ENCODE measurements at regions not wholly inside any gene's neighbourhood (a gene's known extent, or its start where the extent isn't known, plus 50 kb on each side); places are given as distances from the start of the nearest gene placed in this dataset.

DNA sequence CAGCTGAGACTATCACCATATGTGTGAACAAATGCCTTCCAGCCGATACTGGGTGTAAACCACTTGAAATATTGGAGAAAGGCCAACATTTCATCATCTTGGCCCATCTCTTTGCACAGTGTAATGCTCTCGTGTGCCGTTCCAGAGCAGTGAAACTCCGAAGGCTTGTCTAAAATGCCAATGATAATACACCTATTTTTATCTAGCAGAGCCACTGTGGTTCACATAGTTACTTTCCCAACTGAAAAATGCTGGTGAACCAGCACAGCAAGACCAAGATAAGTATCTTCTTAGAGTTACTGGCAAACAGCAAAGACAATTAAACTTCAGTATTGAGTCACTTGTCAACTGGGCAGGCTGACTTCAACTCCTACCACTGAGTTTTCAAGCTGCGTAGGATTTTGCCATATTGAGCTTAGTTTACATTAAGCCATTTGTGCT, 379.9 kb upstream of the ACTBL2 start:
- DNase-seq, result no peak

DNA sequence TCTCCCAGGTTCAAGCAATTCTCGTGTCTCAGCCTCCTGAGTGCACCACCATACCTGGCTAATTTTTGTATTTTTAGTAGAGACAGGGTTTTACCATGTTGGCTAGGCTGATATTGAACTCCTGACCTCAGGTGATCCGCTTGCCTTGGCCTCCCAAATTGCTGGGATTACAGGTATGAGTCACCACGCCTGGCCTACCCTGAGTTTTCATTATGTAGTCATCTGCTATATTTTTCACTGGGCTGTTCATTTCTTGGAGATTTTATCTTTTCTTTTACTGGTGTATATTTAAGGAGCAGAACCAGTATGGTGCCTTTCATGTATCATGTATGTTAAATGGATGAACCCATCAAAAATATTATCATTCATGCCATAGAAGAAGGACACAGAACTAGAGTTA, 377.0 kb upstream of the ACTBL2 start:
- DNase-seq, result no peak

DNA sequence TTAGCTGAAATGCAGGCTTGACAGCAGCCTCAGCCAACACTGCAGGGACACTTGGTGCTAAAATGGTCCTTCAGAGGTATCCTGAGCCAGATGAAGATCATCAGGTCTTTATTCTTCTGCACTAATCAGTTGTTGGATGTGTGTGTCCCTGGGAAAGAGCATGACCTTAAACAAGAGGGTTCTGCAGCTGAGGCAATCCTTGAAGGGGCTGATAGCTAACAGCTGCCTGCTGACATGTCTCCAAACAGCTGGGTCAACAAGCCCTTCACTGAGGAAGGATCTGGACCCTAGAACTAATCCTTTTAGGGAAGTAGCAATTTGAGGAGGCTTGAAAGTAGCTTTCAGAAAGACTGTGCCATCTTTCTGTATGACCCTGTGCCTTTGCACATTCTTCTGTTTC, 376.3 kb upstream of the ACTBL2 start:
- DNase-seq, result no peak

DNA sequence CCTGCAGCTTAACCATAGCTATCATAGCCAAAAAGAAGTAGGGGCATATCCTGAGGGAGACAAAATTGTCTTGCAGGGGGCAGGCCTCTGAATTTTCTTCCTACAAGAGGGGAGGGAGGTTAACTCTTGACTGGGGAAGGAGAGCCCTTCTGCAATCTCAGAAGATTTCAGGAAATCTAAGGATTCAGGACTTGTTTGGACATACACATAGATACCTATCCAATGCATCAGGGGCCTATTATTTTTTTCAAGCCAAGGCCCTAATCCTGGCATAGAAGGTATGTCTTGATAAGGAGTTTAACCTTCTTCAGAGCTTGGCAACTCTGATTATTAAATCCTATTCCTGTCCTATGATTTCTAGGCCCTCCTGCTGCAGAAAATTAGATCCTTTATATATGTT, 375.1 kb upstream of the ACTBL2 start:
- no peak for DNase-seq

DNA sequence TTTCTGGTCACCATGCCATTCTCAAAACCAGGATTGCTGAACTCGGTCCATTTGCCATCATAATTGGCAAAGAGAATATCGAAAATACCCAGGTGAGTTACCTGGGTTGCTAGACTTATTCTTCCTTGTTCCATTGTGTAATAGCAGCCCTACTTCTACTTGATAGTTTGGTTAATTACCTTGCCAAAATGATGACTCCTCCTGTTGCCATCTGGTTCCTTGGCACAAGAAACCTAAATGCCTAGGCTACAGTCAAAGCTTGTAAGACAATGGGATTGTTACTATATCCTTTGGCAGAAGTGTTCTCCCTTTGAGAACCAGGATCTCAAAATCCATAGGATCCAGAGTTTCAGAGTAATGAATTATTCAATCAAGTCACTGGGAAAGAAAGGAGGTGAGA, 373.2 kb upstream of the ACTBL2 start:
- DNase-seq, result no peak

DNA sequence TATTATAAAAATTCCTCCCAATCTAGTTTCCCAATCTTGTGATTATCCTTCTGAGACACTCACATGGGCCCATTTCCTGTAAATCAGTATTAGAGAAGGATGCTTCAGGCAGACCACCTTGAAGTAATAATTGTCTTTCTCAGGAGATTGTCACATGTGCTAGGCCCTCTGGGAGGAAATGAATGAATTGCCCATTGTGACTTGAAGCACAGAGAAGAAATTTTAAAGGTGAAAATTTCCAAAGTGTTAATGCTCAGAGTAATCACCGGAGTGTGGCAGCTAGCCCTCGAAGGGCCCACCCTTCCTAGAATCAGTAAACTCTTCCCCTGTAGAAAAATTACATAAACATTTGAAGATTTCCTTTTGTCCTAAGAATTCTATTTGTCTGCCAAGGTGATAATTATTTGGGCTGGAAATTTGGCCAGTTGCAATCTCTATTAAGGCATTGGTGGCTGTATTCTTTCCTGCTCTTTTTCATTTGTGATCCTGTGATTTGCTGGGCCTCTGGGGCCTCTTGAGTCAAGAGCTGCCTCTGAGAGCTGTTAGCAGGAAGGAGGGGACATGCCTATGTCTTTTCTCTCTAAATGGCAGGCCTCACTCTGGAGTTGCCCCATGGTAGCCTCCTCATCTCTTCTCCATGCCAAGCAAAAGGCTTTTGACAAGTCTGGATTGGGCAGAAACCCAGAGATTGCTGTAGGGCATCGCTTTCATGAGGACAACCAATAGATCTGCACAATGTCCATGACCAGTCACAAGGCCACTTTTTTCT, 371.5 kb upstream of the ACTBL2 start:
- DNase-seq, result no peak

DNA sequence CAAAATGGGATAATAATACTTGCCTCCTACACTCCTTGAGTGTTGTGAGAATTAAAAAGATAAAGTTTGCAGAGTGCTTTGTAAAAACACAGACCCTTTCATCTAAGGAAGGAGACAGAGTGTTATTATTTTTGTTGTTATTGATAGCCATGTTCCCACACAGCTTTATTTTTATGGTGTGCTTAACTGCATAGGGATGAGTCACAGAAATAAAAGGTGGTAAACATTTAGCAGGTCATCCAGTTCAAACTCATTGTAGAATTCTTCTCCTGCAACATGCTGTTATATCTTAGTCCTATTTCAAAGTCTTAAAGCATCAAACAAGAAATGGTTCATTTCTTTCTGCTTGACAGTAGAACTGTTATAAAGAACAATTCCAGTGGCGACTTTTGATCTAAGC, 367.5 kb upstream of the ACTBL2 start:
- no peak for DNase-seq

DNA sequence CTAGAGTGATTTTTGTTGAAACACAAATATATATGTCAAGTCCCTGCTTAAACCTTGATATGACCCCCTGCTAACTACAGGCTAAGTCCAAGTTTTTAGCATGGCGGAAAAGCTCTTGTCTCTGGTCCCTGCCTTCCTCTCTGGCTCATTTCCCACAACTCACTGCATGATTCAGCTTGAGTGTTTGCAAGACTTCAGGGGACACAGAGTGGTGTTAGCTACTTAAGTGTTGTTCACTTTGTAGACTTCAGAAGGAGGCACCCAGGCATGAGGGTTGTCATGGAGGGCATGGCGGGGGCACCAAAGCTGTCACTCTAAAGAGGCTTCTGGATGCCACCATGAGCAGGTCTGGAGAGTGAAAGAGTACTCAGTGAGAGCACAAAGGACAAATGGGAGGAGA, 362.4 kb upstream of the ACTBL2 start:
- no peak for DNase-seq

DNA sequence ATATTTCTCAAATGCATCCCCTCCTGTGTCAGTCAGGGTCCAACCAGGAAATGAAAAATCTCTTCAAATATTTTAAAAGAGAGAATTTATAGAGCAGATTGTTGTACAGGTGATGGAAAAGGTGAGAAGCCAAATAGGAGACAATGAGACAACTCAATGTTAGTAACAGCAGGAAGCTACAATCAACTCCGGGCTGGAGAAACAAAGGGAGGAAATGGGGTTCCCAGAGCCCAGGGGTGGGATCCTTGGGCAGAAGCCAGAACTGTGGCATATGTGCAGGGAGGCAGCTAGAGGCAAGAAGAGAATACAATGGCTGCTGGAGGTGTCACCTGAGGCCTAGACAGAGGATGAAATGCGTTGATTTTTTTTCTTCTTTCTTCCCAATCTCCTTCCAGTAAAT, 361.8 kb upstream of the ACTBL2 start:
- no peak for DNase-seq

DNA sequence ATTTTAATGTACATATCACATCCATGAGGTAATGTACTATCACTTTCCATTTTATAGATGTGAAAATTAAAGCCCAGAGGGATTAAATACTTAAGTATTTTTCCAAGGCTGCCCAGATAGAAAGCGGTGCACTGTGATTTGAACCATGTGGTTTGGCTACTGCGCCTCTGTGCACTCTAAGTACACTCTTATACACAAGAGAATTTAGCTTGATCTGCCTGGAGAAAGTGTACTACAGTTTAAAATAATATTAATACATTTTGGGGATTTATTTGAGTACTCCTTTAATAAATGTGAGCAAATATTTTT, 360.4 kb upstream of the ACTBL2 start:
- no peak for DNase-seq

DNA sequence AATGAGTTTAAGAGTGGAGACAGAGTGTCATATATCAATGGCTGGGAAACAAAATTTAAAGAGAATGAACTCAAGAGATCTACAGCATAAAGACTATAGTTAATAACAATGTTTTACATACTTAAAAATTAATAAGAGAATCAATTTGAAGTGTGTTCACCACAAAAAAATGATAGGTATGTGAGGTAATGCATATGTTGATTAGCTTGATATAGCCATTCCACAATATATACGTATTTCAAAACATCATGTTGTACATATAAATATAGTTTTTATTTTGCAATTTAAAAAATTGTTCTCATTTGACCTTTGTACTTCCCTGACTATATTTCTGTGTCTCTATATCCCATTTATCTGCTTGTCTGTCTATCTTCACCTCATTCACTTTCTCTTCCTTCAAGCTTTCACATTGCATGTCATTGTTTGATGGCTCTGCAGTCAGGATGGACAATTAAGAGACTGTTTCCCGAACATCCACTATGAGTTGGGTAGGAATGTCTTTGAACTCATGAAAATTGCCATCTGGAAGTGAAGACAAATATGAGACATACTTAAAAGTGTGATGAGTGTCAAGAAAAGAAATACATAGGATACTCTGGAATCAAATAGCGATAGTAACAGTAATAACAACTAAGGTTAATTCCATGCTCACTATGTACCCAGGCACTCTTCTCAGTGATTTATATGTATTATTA, 359.9 kb upstream of the ACTBL2 start:
- DNase-seq, result no peak

DNA sequence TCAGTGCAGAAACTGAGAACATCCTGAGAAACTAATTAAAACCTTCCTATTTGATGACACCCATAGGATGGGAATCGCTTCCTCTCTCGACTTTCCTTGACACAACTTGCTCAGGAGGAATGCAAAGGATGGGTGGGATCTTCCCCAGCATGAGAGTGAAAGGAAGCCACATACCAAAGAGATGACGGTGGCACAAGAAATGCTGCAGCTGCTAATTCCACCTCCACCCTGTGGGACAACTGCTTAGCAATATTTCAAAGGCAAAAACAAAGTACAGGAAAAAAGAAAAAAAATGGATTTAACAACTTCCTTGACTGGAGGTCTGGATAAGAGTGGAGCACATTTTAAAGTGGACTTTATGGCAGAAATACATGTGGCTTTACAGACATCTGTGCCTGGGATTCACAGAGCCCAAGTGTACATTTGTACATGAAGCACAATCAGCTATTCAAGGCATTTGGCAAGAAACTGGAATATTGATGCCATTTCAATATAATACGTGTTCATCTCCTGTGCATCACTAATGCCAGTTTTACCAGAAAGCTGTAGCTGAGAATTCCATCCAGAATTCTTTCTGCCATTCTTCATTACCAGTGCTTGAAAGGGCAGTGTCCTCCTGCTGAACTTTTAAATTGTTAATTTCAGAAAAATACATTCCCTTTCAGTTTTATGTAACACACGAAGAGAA, 359.2 kb upstream of the ACTBL2 start:
- DNase-seq, result no peak

DNA sequence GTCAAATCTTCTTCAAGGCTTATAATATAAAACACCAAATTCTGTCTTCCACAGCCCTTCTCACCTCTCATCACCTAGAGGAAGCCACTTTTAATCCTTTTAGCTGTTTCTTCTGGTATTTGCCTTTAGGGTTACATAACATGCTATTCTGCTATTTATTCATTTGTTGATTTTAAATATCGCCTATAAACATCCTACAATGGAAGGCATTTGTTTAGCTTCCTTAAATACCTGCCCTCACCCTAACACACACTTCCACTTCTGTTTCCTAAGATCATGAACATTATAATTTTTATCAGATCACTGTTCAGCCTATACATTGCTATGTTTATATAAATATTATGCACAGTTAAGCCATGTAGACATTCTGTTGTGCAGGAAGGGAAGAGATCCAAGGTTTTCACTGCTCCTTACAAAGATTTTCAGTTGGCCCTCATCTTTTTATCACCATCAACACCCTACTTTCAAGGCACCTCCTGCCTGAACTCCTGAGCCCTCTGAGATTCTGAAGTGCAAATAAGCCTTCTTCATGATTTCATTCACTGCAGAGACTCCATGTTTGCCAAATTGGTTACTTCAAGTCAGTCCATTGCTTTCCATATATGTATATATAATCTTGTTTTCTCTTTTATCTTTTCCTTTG, 356.9 kb upstream of the ACTBL2 start:
- no peak for DNase-seq

DNA sequence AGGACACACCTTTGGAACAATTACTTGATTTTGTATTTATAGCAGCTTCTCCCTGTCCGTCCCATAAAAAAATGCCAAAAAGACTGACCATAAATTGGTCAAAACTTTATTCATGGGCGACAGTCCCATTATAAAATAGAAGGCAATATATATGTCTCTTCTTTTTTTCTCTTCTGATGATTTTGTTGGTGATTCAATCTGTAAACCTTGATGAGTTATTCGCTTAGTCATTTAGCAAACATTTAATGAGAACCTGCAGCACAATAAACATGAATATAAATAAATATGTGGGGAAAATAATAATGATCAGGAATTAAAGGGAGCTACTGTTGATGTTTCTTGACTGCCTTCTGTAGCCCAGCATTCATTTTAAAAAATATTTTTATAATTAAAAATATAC, 356.4 kb upstream of the ACTBL2 start:
- no peak for DNase-seq

DNA sequence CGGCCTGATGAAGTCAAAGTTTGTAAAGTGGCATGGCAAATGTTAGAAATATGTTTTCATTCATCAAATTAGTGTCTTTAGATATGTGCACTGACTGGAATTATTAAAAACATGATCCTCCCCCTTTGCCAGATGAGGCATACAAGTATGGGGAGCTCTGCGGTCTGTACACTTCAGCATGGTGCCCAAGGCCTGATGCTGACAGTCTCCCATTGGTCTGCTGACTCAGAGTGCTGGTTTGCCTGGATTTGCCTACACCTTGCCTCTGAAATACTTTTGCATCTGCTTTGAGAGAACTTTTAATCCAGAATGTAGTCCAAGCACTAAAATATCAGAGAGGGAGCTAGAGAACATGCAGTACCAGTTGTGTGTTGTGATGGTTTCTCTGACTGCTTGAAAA, 354.3 kb upstream of the ACTBL2 start:
- no peak for DNase-seq

DNA sequence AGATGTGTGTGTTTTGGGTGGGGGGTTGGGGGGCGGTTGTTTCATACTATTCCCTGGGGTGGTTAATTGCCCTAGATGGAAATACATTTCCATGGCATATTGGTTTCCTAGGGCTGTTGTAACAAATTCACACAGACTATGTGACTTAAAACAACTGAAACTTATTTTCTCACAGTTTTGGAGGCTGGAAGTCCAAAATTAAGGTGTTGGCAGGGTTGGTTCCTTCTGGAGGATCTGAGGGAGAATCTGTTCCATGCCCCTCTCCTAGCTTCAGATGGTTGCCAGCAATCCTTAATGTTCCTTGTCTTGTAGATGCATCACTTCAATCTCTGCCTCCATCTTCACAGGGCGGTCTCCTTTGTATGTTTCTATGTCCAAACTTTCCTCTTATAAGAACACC, 353.7 kb upstream of the ACTBL2 start:
- DNase-seq, result no peak

DNA sequence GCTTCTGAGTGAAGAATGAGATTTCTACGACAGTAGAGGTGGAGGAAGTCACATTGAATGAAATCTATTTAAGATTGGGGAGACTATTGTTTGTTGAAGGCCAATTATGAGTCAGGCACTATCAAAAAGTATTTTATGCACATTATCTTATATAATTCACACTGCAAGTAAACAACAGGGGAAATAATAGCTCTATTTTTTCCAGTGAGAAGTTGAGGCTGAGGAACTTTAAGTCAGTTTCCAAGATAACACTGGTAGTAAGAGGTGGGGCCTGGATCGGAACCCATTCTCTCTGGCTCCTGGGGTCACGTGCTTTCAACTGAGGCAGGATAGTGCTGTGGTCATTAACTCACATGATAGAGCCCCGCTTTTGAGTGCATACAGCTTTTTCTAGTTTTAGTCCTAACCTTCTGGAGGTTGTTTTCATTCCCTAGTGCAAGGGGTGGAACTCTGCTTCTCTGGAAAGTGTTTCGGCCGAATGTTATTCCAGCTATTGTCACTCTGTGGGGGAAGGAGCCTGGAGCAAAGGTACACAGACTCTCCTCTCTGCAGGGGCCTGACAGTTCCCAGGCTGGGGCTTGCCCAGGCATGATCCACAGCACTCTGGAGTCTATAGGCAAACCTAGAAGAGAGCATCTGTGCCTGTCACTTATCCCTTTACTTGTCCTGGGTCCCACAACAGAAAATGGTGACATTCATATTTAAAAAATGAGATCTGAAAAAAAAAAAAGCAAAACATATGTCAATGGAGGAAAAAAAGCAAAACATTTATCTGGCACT, 352.4 kb upstream of the ACTBL2 start:
- no peak for DNase-seq

DNA sequence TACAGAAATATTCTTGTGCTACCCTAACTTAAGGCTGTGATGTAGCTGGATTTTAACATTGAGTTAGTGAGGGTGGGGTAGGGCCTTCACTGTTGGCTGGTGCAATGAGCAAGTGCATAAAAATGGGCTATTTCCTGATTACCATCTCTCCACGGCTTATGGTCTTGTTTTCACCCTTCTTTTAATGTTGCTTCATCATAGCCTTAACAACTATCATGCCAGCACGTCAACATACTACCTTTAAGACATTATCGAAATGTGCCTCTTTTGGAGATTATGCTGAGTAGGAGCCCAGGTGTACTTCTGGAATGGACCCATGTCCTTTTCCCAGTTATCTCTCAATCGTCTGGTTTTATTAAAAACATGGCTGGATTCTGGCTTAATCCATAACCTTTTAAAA, 350.9 kb upstream of the ACTBL2 start:
- DNase-seq, result no peak

DNA sequence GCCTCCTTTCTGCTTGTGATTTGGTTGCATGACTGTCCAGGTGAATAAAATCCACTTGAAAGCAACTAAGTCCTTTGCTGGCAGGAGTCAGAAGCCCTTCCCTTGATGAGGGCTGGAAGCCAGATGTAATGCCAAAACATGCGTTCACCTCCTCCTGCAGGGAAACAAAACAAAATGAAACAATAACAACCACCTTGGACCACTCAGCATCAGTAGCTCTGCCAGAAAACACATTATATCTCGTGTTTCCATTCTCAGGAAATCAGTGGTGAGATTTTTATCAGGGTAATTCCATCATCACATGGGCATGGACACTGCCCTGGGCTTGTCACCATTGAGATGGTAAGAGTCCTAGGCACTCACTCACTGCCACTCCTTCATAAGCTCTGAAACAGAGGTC, 350.3 kb upstream of the ACTBL2 start:
- DNase-seq, result no peak

DNA sequence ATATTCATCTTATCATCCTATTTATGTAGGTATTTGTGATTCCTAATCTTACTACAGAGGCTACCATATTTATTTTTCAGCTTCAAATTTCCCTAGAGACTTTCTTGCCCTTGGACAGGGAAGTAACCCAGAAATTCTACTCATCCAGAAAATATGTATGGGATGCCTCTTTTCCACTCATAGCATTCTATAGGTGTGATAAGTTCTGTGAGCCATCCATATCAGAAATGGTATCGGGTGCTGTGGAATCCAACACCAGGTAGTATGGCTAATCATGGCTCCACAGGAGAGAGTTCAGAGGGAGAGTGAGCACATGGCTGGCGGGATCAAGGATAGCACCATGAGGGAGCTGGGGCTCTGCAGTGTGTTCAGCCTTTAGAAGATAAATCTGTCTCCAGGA, 349.3 kb upstream of the ACTBL2 start:
- no peak for DNase-seq

DNA sequence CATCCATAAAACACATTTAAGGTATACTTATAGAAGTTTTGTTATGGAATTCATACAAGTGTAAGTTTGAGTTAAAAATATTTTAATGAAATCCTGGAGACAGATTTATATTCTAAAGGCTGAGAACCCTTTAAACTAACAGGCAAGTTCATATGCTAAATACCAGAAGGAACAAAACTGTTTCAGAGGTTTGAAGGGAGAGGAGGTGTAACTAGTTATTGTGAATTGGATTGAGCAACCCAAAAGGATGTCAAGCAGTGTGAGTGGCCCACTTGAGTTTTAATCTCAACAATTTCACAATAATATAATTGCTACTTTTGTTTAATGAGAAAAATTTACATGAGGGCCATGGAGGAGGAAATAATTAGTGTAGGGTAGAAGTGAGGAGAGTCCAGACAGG, 348.5 kb upstream of the ACTBL2 start:
- no peak for DNase-seq

DNA sequence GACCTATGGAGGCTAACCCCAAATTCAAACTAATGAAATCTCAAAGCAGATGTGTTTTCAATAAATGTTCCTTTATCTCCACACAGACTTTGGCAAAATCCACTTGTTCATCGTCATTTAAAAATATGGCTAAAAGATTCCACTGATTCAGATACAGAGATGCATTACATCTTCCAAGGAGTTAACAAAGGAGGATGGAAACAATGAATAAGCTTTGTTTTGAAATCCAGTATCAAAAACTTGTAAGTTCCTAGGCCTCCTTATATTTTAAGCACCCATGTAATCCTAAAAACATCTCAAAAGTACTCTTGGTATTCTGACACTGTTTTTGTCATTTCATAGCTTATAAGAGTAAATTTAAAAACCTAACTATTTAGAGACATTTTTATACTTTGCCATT, 345.6 kb upstream of the ACTBL2 start:
- DNase-seq, result no peak

DNA sequence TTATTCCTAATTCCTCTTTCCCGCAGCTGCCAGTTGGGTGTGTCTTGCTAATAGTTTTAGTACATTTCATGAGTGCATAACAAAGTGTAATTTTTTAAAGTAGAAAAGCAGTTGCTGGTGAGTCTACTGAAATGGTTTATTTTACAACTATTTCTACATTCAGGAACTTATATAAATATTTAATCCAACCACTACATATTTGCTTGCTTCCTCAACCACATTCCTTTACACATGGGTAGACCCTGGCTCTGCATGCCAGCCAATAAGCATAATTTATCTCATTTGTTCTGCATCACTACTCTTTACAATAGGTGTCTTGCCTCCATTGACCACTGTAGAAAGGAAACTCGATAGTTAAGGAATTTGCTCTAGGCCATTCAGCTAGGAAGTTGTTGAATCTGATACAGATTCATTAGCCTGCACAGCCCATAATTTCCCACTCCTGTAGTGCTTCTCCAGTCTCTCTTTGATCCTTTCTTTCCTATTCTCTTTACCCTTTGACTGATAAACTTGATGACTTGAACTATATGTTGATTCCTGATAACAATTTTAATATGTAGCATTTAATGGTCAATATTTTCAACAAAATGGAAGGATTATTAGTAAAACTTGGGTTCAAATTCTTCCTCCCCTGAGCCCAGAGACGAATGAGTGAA, 342.5 kb upstream of the ACTBL2 start:
- DNase-seq, result no peak
